ENCODE measurements at regions not wholly inside any gene's neighbourhood (a gene's known extent, or its start where the extent isn't known, plus 50 kb on each side); places are given as distances from the start of the nearest gene placed in this dataset.

DNA sequence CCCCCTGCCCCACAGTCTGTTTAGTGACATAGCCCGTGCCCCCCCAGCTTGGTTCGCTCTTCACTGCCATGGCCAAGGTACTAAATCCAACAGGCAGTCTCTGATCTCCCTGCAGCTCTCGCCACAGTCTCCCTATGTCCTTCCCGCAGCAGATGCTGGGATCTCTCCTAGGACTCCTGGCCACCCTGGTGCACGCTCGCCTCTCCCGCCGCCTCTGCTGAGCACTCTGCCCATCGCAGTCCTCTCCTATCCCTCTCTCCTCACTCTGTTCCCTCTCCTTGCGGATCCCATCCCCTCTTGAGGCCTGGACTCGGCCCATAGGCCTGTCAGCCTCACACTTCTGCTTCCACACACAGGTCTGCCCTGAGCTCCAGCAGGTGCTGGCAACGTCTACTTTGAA, 204.8 kb upstream of the TCERG1L start:
- no peak overlapping the region for H2BK5ac ChIP-seq (ENCODE audit: low read length)
- H3K36me3 ChIP-seq (ENCODE audit: control insufficient read depth, insufficient read depth, low read length) = no peaks in the 10 kb centered on the region
- no peak overlapping the region for H3K18ac ChIP-seq (ENCODE audit: low read length)
- H2AK5ac ChIP-seq (ENCODE audit: low read length) = no peak overlapping the region
- no peak overlapping the region for H3K4me2 ChIP-seq (ENCODE audit: low read length)
- no peak overlapping the region for H2BK15ac ChIP-seq (replicated peaks; ENCODE audit: low read depth)
- no peaks in the 10 kb centered on the region for H3K4me1 ChIP-seq (ENCODE audit: control insufficient read depth, low read depth, low read length)
- no CpG with 5 or more reads among the region's 12 CpGs for WGBS (ENCODE audit: extremely low coverage, insufficient coverage, low lambda C conversion rate)
- no peak overlapping the region for H3K27ac ChIP-seq (ENCODE audit: low read depth, low read length)
- DNase-seq = no peak
- no peak overlapping the region for H3K56ac ChIP-seq (ENCODE audit: low read length)
- no peak overlapping the region for H3K9ac ChIP-seq (ENCODE audit: low read length)
- H3K23ac ChIP-seq (ENCODE audit: low read length) = no peak overlapping the region
- no peak overlapping the region for H4K8ac ChIP-seq (ENCODE audit: low read depth, low read length)
- H3K79me1 ChIP-seq (ENCODE audit: low read length) = no peaks in the 10 kb centered on the region
- no peak overlapping the region for H3K4me3 ChIP-seq (ENCODE audit: low read length)
- no peak overlapping the region for H2BK120ac ChIP-seq (ENCODE audit: low read depth, low read length)
- no peak overlapping the region for H3K4ac ChIP-seq (ENCODE audit: low read depth, low read length)
- no peak overlapping the region for H4K5ac ChIP-seq (ENCODE audit: low read length)
- H3K27me3 ChIP-seq (ENCODE audit: insufficient read depth, low read length, poor library complexity) = no peaks in the 10 kb centered on the region
- no peaks in the 10 kb centered on the region for H3K79me2 ChIP-seq (ENCODE audit: control insufficient read depth, insufficient read depth, low read length)

DNA sequence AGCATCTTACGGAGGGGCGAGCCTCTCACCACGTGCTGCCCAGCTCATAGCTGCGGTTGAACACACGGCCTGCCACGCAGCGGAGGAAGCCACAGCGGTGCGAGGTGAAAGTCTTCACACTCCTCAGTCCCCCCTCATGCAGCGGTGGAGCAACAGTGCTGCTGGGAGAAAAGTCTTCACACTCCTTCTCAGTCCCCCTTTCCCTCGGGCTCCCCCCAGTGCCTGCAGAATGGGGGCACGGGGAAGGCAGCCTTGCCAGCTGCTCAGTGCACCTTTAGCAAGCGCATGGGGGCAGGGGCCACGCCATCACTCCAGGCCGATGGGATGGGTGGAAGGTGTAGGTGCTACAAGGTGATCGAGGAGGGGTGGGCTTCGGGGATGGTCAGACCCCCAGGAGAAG, 206.3 kb upstream of the TCERG1L start:
- Histone ChIP-seq H3K79me1 (ENCODE audit: low read length) (no peaks in the 10 kb centered on the region), H3K36me3 (ENCODE audit: control insufficient read depth, insufficient read depth, low read length) (no peaks in the 10 kb centered on the region), H3K27me3 (ENCODE audit: insufficient read depth, low read length, poor library complexity) (no peaks in the 10 kb centered on the region), H2AK5ac (ENCODE audit: low read length) (no peak overlapping the region), H3K18ac (ENCODE audit: low read length) (no peak overlapping the region), H3K4ac (ENCODE audit: low read depth, low read length) (no peak overlapping the region), H3K9ac (ENCODE audit: low read length) (no peak overlapping the region), H2BK15ac (replicated peaks; ENCODE audit: low read depth) (no peak overlapping the region), H3K27ac (ENCODE audit: low read depth, low read length) (no peak overlapping the region), H3K23ac (ENCODE audit: low read length) (no peak overlapping the region), H3K56ac (ENCODE audit: low read length) (no peak overlapping the region), H3K4me1 (ENCODE audit: control insufficient read depth, low read depth, low read length) (no peaks in the 10 kb centered on the region), H2BK5ac (ENCODE audit: low read length) (no peak overlapping the region), H3K79me2 (ENCODE audit: control insufficient read depth, insufficient read depth, low read length) (no peaks in the 10 kb centered on the region), H2BK120ac (ENCODE audit: low read depth, low read length) (no peak overlapping the region), H3K4me2 (ENCODE audit: low read length) (no peak overlapping the region), H3K4me3 (ENCODE audit: low read length) (no peak overlapping the region), H4K8ac (ENCODE audit: low read depth, low read length) (no peak overlapping the region), H4K5ac (ENCODE audit: low read length) (no peak overlapping the region)
- no peak for DNase-seq
- no CpG with 5 or more reads among the region's 17 CpGs for WGBS (ENCODE audit: extremely low coverage, insufficient coverage, low lambda C conversion rate)

DNA sequence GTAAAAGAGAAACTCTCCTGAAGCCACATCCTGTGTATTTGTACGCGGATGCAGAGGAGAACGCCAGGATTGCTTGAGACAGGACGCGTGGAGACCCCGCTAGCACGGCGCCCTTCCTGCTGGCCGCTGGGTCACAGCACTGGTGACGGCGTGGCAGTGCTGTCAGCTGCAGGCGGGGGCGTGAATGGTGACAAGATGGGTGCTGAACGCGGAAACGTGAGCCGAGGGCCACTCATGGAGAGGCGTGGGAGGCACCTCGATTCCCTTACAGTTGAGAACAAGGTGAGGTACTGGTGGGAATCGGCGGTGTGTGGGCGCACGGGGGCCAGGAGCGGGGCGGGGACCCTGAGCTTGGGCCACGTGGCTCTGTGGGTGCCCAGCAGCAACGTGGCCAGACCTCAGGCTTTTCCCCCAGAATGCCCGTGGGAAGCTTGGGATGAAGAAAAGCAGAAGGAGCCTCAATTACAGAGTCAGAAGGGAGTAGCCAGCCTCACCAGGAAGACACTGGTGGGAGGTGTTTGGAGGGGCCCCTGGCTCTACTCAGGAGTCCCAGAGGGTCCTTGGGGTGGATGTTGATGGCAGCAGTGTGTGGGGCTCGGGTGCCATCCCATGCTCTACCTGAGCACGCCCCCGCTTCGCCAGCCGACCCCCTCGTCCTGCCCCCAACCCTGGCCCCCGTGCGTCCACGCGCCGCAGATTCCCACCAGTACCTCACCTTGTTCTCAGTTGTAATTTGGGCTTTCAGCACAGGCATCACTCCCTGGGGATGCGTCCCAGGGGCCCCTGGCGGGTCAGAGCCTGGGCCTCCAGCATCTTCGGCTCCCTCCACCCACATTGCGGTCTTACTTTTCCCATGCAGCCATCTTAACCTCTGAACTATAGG, 208.4 kb upstream of the TCERG1L start:
- Histone ChIP-seq H2BK120ac (ENCODE audit: low read depth, low read length) (no peak overlapping the region), H3K23ac (ENCODE audit: low read length) (no peak overlapping the region), H3K27ac (ENCODE audit: low read depth, low read length) (no peak overlapping the region), H2AK5ac (ENCODE audit: low read length) (no peak overlapping the region), H3K4ac (ENCODE audit: low read depth, low read length) (no peak overlapping the region), H3K27me3 (ENCODE audit: insufficient read depth, low read length, poor library complexity) (no peaks in the 10 kb centered on the region), H3K9ac (ENCODE audit: low read length) (no peak overlapping the region), H3K79me1 (ENCODE audit: low read length) (no peaks in the 10 kb centered on the region), H3K4me3 (ENCODE audit: low read length) (no peak overlapping the region), H2BK5ac (ENCODE audit: low read length) (no peak overlapping the region), H2BK15ac (replicated peaks; ENCODE audit: low read depth) (no peak overlapping the region), H3K36me3 (ENCODE audit: control insufficient read depth, insufficient read depth, low read length) (no peaks in the 10 kb centered on the region), H3K79me2 (ENCODE audit: control insufficient read depth, insufficient read depth, low read length) (no peaks in the 10 kb centered on the region), H3K18ac (ENCODE audit: low read length) (no peak overlapping the region), H4K8ac (ENCODE audit: low read depth, low read length) (no peak overlapping the region), H3K56ac (ENCODE audit: low read length) (no peak overlapping the region), H3K4me1 (ENCODE audit: control insufficient read depth, low read depth, low read length) (no peaks in the 10 kb centered on the region), H3K4me2 (ENCODE audit: low read length) (no peak overlapping the region), H4K5ac (ENCODE audit: low read length) (no peak overlapping the region)
- DNase-seq = no peak
- no CpG with 5 or more reads among the region's 43 CpGs for WGBS (ENCODE audit: extremely low coverage, insufficient coverage, low lambda C conversion rate)

DNA sequence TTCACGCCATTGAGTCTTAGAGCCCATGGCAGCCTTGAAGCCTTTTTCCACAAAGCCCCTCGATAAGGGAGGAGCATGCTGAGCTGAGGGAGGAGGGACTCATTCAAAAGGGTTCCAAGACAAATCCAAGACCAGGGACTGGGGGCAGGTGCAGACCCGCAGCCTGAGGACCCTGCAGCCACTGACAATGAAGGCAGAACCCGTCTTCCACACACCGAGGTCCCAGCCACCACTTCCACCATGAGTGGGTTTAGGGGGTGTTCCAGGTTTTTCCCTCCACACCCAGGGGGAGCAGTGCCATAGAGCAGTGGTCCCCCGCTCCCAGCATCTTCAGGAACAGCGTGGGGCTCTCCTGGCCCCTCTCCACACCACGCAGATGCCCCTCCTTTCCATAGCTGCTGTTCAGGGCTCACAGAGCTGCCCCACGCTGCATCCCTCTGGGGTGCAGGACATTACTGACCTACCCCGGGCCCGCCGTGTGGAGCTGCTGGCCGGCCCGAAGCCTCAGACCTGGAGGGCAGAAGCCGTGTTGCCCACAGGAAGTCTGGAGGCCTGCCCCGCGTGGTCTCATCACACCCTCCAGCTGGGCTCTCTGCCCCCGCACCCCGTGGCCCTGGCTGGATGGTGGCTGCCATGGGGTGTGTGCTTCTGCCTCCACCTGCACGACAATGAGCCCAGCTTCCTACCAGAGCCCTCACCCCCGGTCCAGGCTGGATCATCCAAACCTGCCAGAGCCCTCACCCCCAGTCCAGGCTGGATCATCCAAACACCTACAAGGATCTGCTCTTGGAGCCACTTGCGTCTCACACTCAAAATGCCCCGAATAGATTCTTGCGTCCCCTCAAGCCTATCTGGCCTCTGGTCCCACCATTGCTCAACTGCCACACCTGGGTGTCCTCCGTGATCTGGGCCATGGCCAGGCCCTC, 220.0 kb upstream of the TCERG1L start:
- Histone ChIP-seq H3K18ac (ENCODE audit: low read length) (no peak overlapping the region), H2BK120ac (ENCODE audit: low read depth, low read length) (no peak overlapping the region), H3K79me2 (ENCODE audit: control insufficient read depth, insufficient read depth, low read length) (no peaks in the 10 kb centered on the region), H3K4ac (ENCODE audit: low read depth, low read length) (no peak overlapping the region), H2BK5ac (ENCODE audit: low read length) (no peak overlapping the region), H3K23ac (ENCODE audit: low read length) (no peak overlapping the region), H3K36me3 (ENCODE audit: control insufficient read depth, insufficient read depth, low read length) (no peaks in the 10 kb centered on the region), H4K8ac (ENCODE audit: low read depth, low read length) (no peak overlapping the region), H3K56ac (ENCODE audit: low read length) (no peak overlapping the region), H3K27ac (ENCODE audit: low read depth, low read length) (no peak overlapping the region), H3K4me1 (ENCODE audit: control insufficient read depth, low read depth, low read length) (no peaks in the 10 kb centered on the region), H3K4me3 (ENCODE audit: low read length) (no peak overlapping the region), H2AK5ac (ENCODE audit: low read length) (no peak overlapping the region), H3K27me3 (ENCODE audit: insufficient read depth, low read length, poor library complexity) (no peaks in the 10 kb centered on the region), H3K79me1 (ENCODE audit: low read length) (no peaks in the 10 kb centered on the region), H3K9ac (ENCODE audit: low read length) (no peak overlapping the region), H3K4me2 (ENCODE audit: low read length) (no peak overlapping the region), H4K5ac (ENCODE audit: low read length) (no peak overlapping the region), H2BK15ac (replicated peaks; ENCODE audit: low read depth) (no peak overlapping the region)
- WGBS (ENCODE audit: extremely low coverage, insufficient coverage, low lambda C conversion rate) = no CpG with 5 or more reads among the region's 25 CpGs
- DNase-seq = no peak

DNA sequence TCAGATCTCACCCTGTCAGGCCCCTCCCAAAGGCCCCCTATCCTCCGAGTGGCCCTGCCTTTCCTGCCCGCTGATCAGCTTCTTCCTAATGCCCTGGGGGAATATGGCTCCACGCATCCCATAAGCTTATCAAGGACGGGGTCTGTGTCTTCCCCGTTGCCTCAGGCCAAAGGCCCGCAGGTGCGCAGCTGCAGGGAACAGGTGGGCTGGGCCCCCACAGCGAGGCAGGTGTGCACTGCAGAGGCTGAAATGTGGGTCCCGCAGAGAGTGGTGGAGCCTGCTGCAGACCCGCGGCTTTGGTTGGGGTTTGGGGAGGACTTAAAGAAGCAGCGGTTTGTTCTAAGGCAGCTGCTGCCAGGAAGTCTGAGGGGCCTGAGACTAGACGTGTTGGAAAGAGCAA, 220.8 kb upstream of the TCERG1L start:
- DNase-seq = no peak
- Histone ChIP-seq H3K18ac (ENCODE audit: low read length) (no peak overlapping the region), H3K9ac (ENCODE audit: low read length) (no peak overlapping the region), H2BK120ac (ENCODE audit: low read depth, low read length) (no peak overlapping the region), H3K27ac (ENCODE audit: low read depth, low read length) (no peak overlapping the region), H3K56ac (ENCODE audit: low read length) (no peak overlapping the region), H3K27me3 (ENCODE audit: insufficient read depth, low read length, poor library complexity) (no peaks in the 10 kb centered on the region), H3K4ac (ENCODE audit: low read depth, low read length) (no peak overlapping the region), H2BK5ac (ENCODE audit: low read length) (no peak overlapping the region), H3K23ac (ENCODE audit: low read length) (no peak overlapping the region), H4K5ac (ENCODE audit: low read length) (no peak overlapping the region), H3K4me3 (ENCODE audit: low read length) (no peak overlapping the region), H3K4me1 (ENCODE audit: control insufficient read depth, low read depth, low read length) (no peaks in the 10 kb centered on the region), H3K36me3 (ENCODE audit: control insufficient read depth, insufficient read depth, low read length) (no peaks in the 10 kb centered on the region), H2AK5ac (ENCODE audit: low read length) (no peak overlapping the region), H3K79me2 (ENCODE audit: control insufficient read depth, insufficient read depth, low read length) (no peaks in the 10 kb centered on the region), H3K4me2 (ENCODE audit: low read length) (no peak overlapping the region), H4K8ac (ENCODE audit: low read depth, low read length) (no peak overlapping the region), H2BK15ac (replicated peaks; ENCODE audit: low read depth) (no peak overlapping the region), H3K79me1 (ENCODE audit: low read length) (no peaks in the 10 kb centered on the region)
- WGBS (ENCODE audit: extremely low coverage, insufficient coverage, low lambda C conversion rate) = no CpG with 5 or more reads among the region's 13 CpGs
